ENCODE measurements at regions not wholly inside any gene's neighbourhood (a gene's known extent, or its start where the extent isn't known, plus 50 kb on each side); places are given as distances from the start of the nearest gene placed in this dataset.
"Not testable (repeated sequence)": the region's sequence is repeated elsewhere in the genome, so short reads cannot be mapped to it uniquely, and the experiment has no call there.

DNA sequence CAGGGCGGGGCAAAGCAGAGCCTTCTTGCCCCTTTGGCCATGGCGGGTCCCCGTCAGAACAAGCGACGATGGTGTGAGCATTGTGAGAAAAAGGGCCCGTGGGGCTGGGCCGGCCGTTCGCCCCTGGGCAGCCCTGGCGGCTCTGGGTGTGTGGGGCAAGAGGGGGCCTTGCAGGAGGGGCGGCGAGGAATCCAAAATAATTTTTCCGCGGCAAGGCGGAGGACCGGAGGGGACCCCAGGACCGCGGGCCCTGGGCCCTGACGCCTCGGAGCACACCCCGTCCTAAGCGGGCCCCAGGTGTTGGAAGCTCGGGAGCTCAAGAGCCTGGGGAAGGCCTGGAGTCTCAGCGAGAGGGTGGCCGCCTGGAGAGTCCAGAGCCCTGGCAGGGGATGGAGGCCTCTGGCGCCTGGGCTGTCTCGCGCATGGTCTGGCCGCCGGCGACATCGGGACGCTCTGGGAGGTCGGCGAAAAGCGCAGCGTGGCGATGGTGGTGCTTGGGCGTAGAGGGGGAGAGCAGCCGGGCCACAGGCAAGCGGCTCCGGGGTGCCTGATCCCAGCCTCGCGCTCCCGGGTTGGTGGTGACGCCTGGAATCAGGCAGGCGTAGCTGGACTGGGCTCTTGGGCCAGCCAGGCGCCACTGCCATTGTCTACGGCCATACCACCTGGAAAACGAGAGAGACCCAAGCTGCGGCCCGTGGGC is 1469.9 kb downstream of the FOXD4L5 start:
- peak; percentile 38 for DNase-seq
- ATAC-seq (ENCODE audit: poor library complexity); intact Hi-C loops (cut with DNase I): not testable (repeated sequence)

DNA sequence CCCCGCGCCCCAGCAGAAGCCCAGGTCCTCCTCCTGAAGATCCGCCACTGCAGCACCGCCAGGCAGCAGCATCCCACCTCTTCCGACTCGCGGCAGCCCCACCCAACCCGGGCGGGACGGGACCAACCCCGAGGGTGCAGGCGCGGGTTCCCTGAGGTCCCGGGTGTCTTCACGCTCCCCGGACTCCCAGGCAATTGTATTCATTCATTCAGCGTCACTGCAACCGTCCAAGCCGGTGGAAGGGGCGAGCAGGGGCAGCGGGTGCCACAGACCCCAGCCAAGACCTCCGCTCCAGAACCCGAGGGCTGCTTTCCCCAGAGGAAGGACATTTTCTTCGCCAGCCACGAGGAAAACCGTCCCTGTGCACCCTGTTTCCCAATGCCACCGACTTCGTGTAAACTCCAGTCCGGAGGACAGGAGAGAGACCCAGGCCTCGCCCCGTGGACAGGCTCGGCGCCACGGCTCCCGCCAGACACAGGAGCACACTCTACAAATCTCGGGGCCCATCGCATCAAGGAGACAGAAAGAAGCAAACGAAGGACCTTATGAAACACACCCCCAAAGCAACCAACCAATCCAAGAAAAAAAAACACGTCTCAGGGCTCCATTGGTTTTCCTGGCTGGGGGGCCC is 1471.5 kb downstream of the FOXD4L5 start:
- ATAC-seq (ENCODE audit: poor library complexity); DNase-seq; intact Hi-C loops (cut with DNase I): not testable (repeated sequence)

DNA sequence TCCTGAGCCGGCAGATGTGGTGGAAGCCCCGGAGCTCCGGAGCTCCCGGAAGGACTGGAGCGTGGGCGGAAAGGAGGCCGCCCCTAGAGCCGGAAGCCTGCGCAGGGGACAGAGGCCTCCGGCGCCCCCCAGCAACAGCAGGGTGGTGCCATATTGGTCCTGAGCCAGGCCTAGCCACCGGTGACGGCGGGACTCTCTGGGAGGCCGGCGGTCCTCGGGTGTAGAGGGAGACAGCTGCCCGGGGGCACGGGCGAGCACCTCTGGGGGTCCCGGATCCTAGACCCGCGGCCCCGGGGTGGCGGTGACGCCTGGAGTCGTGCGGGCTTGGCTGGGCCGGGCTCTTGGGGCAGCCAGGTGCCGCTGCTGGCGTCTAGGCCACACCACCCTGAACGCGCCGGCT is 1472.2 kb downstream of the FOXD4L5 start:
- DNase-seq (peak; percentile 35), ATAC-seq (ENCODE audit: poor library complexity) (peak; percentile 59)
- intact Hi-C loops (cut with DNase I): not testable (repeated sequence)

DNA sequence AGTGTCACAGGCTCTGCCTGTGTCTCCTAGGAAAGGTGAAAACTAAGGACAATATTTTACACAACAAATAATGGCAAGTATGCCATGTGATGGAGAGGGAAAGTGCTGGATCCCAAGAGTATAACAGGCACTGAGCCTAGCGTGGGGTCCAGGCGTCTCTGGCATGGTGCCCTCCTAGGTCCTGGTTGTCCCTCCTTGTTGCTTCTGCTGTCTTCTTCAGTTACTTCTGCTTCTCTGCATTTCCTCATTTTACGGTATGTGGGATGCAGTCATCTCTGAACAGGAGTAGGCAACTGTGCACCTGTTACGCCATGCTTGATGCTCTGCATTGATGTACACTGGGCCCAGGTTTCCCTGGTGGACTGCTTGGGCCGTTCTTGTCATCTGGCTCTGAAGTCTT is 1480.8 kb downstream of the FOXD4L5 start:
- ATAC-seq (ENCODE audit: poor library complexity); DNase-seq; intact Hi-C loops (cut with DNase I): not testable (repeated sequence)

DNA sequence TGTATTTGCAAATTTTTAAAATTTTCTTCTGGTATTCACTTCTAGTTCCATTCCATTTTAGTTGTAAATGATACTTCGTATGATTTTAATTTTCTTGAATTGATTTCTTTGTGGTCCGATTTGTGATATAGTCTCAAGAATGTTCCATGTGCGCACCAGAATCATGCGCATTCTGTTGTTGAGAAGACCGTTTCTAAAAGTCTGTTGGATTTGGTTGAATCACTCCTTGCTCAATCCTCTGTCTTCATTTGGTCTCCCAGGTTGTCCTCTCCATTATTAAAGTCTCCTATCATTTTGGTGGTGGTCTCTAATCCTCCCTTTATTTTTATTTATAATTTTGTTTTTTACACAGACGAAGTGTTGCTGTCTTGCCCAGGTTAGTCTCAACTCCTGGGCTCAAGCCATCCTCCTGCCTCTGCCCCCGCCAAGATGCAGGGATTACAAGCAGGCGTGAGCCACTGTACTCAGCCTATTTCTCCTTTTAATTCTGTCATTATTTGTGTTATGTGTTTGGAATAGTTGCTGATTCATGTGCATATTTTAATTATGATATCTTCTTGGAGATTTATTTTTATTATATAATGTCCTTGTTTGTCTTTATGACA is 1490.8 kb downstream of the FOXD4L5 start:
- ATAC-seq (ENCODE audit: poor library complexity); DNase-seq; intact Hi-C loops (cut with DNase I): not testable (repeated sequence)

DNA sequence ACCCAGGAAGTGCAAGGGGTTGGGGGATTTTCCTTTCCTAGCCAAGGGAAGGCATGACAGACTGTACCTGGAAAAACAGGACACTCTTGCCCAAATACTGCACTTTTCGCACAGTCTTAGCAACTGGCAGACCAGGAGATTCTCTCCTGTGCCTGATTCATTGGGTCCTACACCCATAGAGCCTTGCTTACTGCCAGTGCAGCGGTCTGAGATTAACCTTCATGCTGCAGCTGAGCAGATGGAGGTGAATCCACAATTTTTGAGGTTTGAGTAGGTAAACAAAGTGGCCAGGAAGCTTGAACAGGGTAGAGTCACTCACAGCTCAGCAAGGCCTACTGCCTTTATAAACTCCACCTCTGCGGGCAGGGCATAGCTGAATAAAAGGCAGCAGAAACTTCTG is 1497.6 kb downstream of the FOXD4L5 start:
- DNase-seq; ATAC-seq (ENCODE audit: poor library complexity); intact Hi-C loops (cut with DNase I): not testable (repeated sequence)

DNA sequence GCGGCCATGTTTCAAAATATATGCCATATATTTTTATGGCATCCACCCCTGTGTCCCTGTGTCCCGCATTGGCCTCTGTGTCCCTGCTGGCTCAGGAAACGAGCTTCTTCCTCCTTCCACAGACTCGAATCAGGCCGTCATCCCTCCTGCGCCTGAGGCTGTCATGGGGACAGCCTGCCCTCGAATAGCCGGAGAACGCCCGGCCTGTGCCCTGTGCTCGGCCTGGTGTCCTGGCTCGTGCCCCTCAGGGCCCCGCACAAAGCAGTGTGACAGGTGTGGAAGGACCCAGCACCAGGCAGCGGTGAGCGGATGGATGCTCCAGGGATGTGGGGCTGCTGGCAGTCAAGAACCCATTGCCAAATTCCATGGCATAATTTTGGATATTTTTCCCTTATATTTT is 1500.0 kb downstream of the FOXD4L5 start:
- intact Hi-C loops (cut with DNase I); ATAC-seq (ENCODE audit: poor library complexity); DNase-seq: not testable (repeated sequence)

DNA sequence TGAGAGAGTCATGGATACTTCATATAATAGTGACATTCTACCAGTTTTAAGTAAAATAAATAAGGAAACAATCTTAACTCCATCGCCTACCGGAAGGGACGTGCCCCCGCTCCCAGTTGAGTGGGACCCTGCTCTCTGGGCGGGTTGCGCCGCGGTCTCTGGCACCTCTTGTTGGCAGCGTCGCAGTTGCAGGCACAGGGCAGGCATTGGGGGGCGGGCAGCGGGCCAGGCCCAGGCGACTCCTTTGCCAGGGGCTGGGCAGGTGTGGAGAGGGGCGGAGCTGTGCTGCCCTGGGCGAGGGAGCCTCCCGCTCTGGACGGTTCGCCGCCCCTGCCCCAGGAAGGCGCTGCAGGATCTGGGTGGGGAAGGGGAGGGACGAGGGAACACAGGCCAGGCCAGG is 1500.6 kb downstream of the FOXD4L5 start:
- ATAC-seq (ENCODE audit: poor library complexity); intact Hi-C loops (cut with DNase I): not testable (repeated sequence)
- DNase-seq: peak; percentile 42

DNA sequence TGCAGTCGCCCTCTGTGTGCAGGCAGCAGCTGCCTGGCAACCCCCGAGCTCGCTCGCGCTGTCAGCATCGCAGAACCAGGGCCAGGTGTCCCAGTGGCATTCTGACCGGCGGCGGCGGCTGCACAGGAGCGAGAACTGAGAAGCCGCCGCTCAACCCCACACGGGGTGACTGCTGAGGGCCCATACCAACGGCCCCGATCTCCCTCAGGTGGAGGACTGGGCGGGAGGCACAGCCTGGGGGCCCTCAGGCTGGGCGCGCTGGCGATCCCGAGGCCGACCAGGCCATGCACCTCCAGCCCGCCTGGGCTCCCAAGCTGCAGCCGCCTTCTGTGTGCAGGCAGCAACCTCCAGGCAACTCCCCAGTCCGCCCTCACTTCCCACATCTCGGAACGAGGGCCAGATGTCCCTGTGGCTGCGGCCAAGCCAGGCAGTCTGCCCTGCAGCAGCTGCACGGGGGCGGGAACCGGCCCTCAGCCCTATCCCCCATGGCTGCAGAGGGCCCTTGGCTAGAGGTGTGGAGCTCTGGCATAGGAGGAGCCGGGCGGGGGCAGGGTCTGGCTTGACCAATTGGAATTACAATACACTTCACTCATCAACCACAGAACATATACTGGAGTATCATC is 1503.1 kb downstream of the FOXD4L5 start:
- ATAC-seq (ENCODE audit: poor library complexity); intact Hi-C loops (cut with DNase I); DNase-seq: not testable (repeated sequence)

DNA sequence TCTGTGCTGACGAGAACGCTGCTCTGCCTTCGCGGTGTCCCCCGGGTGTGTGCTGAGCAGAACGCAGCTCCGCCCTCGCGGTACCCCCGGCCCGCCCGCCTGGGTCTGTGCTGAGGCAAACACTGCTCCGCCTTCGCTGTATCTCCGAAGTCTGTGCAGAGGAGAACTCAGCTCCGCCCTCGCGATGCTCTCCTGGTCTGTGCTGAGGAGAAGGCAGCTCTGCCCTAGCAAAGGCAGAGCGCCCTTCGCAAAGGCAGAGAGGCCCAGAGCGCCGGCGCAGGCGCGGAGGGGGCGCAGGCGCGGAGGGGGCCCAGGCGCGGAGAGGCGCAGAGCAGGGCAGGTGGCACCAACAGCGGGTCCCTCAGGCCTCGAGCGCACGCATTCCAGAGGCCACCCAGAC is 1503.6 kb downstream of the FOXD4L5 start:
- intact Hi-C loops (cut with DNase I); DNase-seq: not testable (repeated sequence)
- peak; percentile 71 for ATAC-seq (ENCODE audit: poor library complexity)

DNA sequence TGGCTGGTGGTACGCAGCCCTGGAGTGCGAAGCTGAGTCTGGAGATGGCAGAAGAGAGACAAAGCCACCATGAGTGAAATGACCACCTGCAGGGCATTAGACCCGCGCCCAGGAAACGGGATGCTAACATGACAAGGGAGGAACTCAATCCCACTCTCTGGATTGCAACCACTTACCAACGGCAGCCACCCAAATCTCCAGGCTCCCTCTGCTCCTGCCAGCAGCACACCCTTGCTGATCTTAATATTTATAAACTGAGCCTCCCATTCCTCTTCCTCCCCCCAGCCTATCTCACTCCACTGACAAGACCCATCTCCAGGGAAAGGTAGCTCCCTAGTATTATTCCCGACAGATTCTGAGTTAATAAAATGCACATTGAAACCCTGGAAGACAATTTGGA is 1508.8 kb downstream of the FOXD4L5 start:
- ATAC-seq (ENCODE audit: poor library complexity): peak; percentile 12
- intact Hi-C loops (cut with DNase I); DNase-seq: not testable (repeated sequence)

DNA sequence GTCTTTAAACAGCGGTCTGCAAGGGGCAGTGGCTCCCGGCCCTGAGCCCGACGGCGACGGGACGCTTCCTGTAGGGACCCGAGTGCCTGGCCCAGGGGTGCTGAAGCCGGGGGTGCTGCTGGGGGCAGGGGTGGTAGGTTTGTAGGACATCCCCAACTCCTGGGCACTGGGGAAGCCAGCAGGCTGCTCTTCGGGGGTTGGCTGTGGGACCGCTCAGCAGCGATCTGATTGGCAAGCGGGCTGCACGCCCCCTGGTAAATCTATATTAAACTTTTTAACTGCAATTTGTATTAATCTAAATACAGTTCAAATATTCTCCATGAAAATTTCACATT is 1510.0 kb downstream of the FOXD4L5 start:
- intact Hi-C loops (cut with DNase I); DNase-seq; ATAC-seq (ENCODE audit: poor library complexity): not testable (repeated sequence)

DNA sequence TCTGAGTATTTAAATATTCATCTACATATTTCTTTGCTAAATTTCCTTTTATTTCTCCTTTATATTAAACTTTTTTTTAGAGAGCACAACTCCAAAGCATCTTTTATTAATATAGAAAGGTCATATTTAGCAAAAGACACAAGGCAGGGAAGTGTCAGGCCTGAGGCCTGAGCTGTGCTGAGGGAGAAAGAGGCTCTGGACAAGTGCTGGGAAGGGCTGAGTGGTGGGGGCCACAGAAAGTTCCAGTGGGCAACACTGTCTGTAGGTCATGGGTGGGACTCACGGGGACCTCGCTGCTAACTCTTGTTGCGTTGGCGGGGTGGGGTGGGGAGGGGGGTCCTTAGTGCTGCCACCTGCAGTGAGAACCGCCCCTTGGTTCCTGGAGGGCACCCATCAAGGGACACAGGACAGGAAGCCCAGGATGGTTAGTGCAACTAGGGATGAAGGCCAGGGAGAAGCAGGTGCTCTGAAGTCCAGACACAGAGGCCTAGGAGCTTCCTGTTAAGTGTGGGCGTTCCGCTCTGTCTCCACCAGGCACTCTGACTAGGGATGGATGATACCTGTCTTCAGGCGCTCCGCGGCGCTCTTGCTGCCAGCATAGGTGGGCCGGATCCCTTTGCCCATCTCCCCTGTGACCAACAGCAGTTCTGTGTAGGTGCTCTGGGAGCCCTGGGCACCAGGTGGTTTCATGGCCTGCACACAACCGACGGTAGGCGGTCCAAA is 1510.5 kb downstream of the FOXD4L5 start:
- DNase-seq; intact Hi-C loops (cut with DNase I); ATAC-seq (ENCODE audit: poor library complexity): not testable (repeated sequence)

DNA sequence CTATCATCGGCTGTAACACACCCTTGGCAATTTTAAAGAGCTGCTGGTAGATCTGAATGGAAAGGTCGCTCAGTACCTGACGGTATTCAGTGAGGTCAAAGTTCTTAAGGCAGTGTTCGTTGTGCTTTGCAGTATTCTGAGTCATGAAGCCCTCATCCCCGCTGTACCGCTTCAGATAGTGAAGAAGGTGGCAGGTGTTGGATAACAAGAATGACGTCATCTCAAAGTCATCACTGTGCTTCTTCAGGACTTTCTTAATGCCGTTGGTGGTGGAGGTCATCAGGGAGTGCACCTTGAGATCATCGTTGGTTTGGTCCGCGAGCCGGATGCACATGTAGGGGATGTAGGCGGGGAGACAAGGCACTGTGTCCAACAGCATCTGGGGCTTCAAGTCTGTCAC is 1522.8 kb downstream of the FOXD4L5 start:
- ATAC-seq (ENCODE audit: poor library complexity); DNase-seq; intact Hi-C loops (cut with DNase I): not testable (repeated sequence)

DNA sequence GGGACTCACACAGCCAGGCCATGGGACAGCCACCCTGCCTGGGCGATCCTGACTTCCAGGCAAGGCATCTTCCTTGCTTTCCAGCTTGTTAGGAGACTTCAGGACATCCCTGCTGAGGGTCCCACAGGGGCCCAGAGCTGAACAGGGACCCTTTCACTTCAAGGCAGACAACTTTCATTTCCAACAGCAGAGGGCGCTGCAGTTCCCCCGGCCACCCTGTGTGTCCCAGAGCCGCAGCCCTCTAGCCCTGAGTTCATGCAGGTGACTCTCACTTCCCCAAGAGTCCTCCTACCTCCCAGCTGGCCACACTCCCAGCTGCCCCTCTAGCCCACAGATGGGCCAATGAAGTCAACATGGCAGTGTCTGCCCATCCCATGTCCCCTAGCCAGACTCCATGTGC is 1556.0 kb downstream of the FOXD4L5 start:
- intact Hi-C loops (cut with DNase I); DNase-seq; ATAC-seq (ENCODE audit: poor library complexity): not testable (repeated sequence)

DNA sequence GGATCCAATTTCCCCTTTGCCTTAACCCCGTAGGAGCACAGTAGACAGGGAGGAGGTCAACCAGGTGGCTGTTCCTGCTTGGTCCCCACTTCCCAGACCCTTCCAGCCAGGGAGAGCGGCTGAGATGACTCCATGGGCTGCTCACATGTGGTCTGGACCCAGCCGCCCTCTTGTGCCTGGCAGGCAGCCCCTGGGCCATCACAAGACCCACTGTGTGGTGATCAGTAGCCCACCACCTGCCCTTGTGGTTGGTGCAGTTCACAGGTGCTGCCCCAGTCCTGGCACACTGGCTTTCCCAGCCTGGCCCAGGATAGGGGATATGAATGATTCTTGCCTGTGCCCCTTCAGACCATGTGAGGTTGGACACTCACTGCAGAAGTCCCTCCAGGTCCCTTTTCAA is 1556.7 kb downstream of the FOXD4L5 start:
- intact Hi-C loops (cut with DNase I): no loop called here
- no peak for DNase-seq
- ATAC-seq (ENCODE audit: poor library complexity): no peak

DNA sequence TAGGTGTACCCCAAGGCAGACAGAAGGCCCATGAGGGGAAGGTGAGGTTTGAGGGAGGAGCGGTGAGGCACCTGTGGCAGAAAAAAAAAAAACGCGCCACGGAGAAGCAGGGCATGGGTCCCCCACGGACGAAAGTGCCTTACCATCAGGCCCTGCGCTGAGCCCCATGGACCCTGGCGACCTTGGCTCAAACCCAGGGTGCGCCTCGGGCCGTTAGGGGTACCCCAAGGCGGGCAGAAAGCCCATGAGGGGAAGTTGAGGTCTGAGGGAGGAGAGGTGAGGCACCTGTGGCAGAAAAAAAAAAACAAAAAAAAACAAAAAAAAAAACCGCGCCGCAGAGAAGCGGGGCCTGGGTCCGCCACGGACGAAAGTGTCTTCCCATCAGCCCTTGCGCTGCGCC is 1576.7 kb downstream of the FOXD4L5 start:
- intact Hi-C loops (cut with DNase I); ATAC-seq (ENCODE audit: poor library complexity); DNase-seq: not testable (repeated sequence)

DNA sequence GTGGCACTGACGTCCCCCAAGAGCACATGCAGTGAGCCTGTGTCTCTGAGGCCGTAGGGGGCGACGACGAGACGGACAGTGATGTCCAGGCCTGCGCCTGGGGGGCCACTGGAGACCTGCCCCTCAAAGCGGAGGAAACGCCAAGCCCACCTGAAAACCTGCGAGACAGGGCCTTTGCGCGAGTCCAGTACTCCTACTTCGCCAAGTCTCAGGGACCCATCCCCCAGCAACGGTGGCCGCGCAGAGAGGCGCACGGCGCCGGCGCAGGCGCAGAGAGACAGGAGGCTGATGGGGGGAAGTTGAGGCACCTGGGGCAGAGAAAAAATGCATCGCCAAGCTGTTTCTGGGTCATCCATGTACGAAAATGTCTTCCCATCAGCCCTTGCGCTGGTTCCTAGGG is 1580.6 kb downstream of the FOXD4L5 start:
- DNase-seq; intact Hi-C loops (cut with DNase I); ATAC-seq (ENCODE audit: poor library complexity): not testable (repeated sequence)

DNA sequence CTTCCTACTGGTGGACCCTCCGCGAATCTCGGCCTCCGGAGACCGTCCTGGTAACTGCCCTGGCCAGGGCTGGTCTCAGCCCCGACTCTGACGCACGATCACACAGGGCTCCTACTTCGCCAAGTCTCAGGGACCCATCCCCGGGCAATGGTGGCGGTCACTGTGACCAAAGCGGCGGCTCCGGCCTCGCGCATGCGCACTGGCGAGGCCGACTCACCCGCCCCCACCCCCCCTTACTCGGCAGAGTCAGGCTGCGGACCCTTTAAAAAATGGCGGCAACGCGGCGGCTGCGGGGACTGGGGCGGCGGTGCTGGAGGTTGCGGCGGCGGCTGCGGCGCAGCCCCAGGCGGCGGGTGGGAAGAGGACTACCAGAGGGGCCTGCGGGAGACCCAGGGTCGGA is 1581.3 kb downstream of the FOXD4L5 start:
- ATAC-seq (ENCODE audit: poor library complexity); intact Hi-C loops (cut with DNase I): not testable (repeated sequence)
- DNase-seq: peak; percentile 72
